ENCODE measurements at regions not wholly inside any gene's neighbourhood (a gene's known extent, or its start where the extent isn't known, plus 50 kb on each side); places are given as distances from the start of the nearest gene placed in this dataset.

DNA sequence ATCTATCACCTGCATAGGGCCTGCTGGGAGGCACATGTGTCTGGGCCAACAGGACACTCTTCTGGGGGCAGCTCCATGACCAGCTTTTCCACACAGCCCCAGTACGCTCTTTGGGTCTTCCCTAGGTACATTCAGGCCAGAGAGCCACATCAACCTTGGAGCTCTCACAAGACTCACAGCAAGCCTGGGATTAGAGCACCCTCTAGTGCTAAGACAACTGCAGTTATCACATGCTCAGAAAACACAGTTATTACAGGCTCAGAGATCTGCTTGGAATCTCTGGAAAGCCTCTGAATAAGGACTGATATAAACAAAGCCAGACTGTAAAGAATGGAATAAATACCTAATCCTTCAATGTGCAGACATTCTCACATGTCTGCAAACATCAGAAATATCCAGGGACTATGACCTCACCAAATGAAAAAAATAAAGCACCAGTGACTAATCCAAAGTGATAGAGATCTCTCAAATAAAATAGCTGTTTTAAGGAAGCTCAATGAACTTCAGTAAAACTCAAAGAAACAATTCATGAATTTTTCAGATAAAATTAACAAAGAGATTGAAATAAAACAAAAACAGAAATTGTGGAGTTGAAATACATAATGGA is 563.9 kb upstream of the NR5A2 start:
- H3K4ac ChIP-seq (ENCODE audit: low read depth, low read length) = no peak overlapping the region
- no peak overlapping the region for H3K14ac ChIP-seq (ENCODE audit: low read length)
- H4K12ac ChIP-seq (ENCODE audit: low read depth, low read length) = no peak overlapping the region
- H2AK5ac ChIP-seq (ENCODE audit: low read length) = no peak overlapping the region
- no peak overlapping the region for H2AFZ ChIP-seq (ENCODE audit: insufficient read depth, low read length, poor library complexity)
- no peak overlapping the region for H3K4me3 ChIP-seq (ENCODE audit: low read depth, low read length)
- H3K18ac ChIP-seq (ENCODE audit: low read length) = no peak overlapping the region
- peaks cover 2% of the 10 kb centered on the region for H3K9me3 ChIP-seq (ENCODE audit: insufficient read depth, low read depth, low read length)
- H3K4me2 ChIP-seq (ENCODE audit: low read length) = no peak overlapping the region
- no peak overlapping the region for H3K9ac ChIP-seq (ENCODE audit: low read length)
- H3K36me3 ChIP-seq (ENCODE audit: control insufficient read depth in 1 of 2, insufficient read depth in 2 of 2, low read length in 2 of 2) = no peaks in the 10 kb centered on the region
- H2BK12ac ChIP-seq (ENCODE audit: low read length) = no peak overlapping the region
- H2BK5ac ChIP-seq (ENCODE audit: low read depth, low read length, poor library complexity) = no peak overlapping the region
- H3K79me1 ChIP-seq (ENCODE audit: low read length) = no peaks in the 10 kb centered on the region
- no peak overlapping the region for H4K8ac ChIP-seq (ENCODE audit: low read depth, low read length)
- H2BK120ac ChIP-seq (ENCODE audit: insufficient read depth, low read length, poor library complexity) = no peak overlapping the region
- H4K91ac ChIP-seq (ENCODE audit: low read depth, low read length) = no peak overlapping the region
- no peak overlapping the region for H3K23ac ChIP-seq (ENCODE audit: low read length)
- no peaks in the 10 kb centered on the region for H3K4me1 ChIP-seq (ENCODE audit: control insufficient read depth in 1 of 2, insufficient read depth in 2 of 2, low read length in 2 of 2)
- no peaks in the 10 kb centered on the region for H3K79me2 ChIP-seq (ENCODE audit: control insufficient read depth, insufficient read depth, low read length, poor library complexity)
- DNase-seq = peak; percentile 42 to 72
- WGBS (ENCODE audit: extremely low coverage, insufficient coverage, insufficient read length) = no CpG with 5 or more reads among the region's 1 CpG
- H3K27ac ChIP-seq (ENCODE audit: low read depth, low read length) = no peak overlapping the region
- H3K27me3 ChIP-seq (ENCODE audit: insufficient read depth, low read length) = no peaks in the 10 kb centered on the region

DNA sequence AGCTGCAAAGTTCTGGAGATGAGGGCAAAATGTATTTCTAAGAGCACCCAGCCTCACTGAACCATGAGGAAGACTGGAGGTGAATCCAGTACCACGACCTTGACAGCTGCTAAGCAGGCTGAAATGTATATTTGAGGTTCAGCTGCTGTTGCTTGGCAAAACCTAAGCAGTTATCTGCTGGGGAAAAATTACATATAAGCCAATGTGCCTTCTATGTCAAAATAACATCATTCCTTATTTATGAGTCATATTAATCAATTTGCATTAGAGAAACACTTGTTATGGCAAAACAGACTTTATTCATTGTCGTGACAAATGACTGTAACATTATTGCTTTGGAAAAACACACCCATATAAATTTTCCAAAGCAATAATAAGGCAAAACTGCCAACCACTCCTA is 560.5 kb upstream of the NR5A2 start:
- no peak for DNase-seq
- Histone ChIP-seq H3K14ac (ENCODE audit: low read length) (no peak overlapping the region), H3K27me3 (ENCODE audit: insufficient read depth, low read length) (no peaks in the 10 kb centered on the region), H3K79me2 (ENCODE audit: control insufficient read depth, insufficient read depth, low read length, poor library complexity) (no peaks in the 10 kb centered on the region), H3K4me3 (ENCODE audit: low read depth, low read length) (no peak overlapping the region), H2BK12ac (ENCODE audit: low read length) (no peak overlapping the region), H3K27ac (ENCODE audit: low read depth, low read length) (no peak overlapping the region), H3K18ac (ENCODE audit: low read length) (no peak overlapping the region), H3K9me3 (ENCODE audit: insufficient read depth, low read depth, low read length) (peaks cover 2% of the 10 kb centered on the region), H2AFZ (ENCODE audit: insufficient read depth, low read length, poor library complexity) (no peak overlapping the region), H3K36me3 (ENCODE audit: control insufficient read depth in 1 of 2, insufficient read depth in 2 of 2, low read length in 2 of 2) (no peaks in the 10 kb centered on the region), H3K4me1 (ENCODE audit: control insufficient read depth in 1 of 2, insufficient read depth in 2 of 2, low read length in 2 of 2) (no peaks in the 10 kb centered on the region), H2AK5ac (ENCODE audit: low read length) (no peak overlapping the region), H3K23ac (ENCODE audit: low read length) (no peak overlapping the region), H3K4me2 (ENCODE audit: low read length) (no peak overlapping the region), H2BK5ac (ENCODE audit: low read depth, low read length, poor library complexity) (no peak overlapping the region), H3K9ac (ENCODE audit: low read length) (no peak overlapping the region), H4K91ac (ENCODE audit: low read depth, low read length) (no peak overlapping the region), H4K12ac (ENCODE audit: low read depth, low read length) (no peak overlapping the region), H3K4ac (ENCODE audit: low read depth, low read length) (no peak overlapping the region), H4K8ac (ENCODE audit: low read depth, low read length) (no peak overlapping the region), H2BK120ac (ENCODE audit: insufficient read depth, low read length, poor library complexity) (no peak overlapping the region), H3K79me1 (ENCODE audit: low read length) (no peaks in the 10 kb centered on the region)
- no CpG with 5 or more reads among the region's 2 CpGs for WGBS (ENCODE audit: extremely low coverage, insufficient coverage, insufficient read length)

DNA sequence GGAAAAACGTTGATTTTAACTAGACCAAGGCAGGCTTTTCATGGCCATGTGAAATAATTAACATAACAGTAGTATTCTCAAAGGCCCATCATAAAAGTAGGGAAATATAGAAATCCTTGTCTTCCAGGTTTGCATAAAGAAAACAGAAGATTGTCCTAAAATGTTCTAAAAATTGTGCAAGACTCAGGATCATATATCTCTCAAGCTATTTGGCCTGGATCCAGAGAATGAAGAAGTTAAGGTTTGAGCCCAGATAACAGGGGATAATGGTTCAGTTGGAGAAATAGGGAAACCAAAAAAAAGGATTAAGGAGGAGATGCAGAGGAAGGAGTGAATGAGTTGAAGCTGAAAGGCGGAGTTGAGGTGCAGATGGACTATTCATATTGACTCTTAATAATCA is 555.5 kb upstream of the NR5A2 start:
- DNase-seq = no peak
- no peak overlapping the region for H3K4me2 ChIP-seq (ENCODE audit: low read length)
- H2AFZ ChIP-seq (ENCODE audit: insufficient read depth, low read length, poor library complexity) = no peak overlapping the region
- no peak overlapping the region for H3K4ac ChIP-seq (ENCODE audit: low read depth, low read length)
- H3K14ac ChIP-seq (ENCODE audit: low read length) = no peak overlapping the region
- no peak overlapping the region for H2BK5ac ChIP-seq (ENCODE audit: low read depth, low read length, poor library complexity)
- H3K36me3 ChIP-seq (ENCODE audit: control insufficient read depth in 1 of 2, insufficient read depth in 2 of 2, low read length in 2 of 2) = no peaks in the 10 kb centered on the region
- no peaks in the 10 kb centered on the region for H3K79me1 ChIP-seq (ENCODE audit: low read length)
- H3K4me3 ChIP-seq (ENCODE audit: low read depth, low read length) = no peak overlapping the region
- no peaks in the 10 kb centered on the region for H3K9me3 ChIP-seq (ENCODE audit: insufficient read depth, low read depth, low read length)
- no peak overlapping the region for H4K8ac ChIP-seq (ENCODE audit: low read depth, low read length)
- H3K23ac ChIP-seq (ENCODE audit: low read length) = no peak overlapping the region
- no peaks in the 10 kb centered on the region for H3K4me1 ChIP-seq (ENCODE audit: control insufficient read depth in 1 of 2, insufficient read depth in 2 of 2, low read length in 2 of 2)
- H2AK5ac ChIP-seq (ENCODE audit: low read length) = no peak overlapping the region
- H2BK120ac ChIP-seq (ENCODE audit: insufficient read depth, low read length, poor library complexity) = no peak overlapping the region
- H3K18ac ChIP-seq (ENCODE audit: low read length) = no peak overlapping the region
- H3K9ac ChIP-seq (ENCODE audit: low read length) = no peak overlapping the region
- H4K91ac ChIP-seq (ENCODE audit: low read depth, low read length) = no peak overlapping the region
- H3K27ac ChIP-seq (ENCODE audit: low read depth, low read length) = no peak overlapping the region
- H3K27me3 ChIP-seq (ENCODE audit: insufficient read depth, low read length) = no peaks in the 10 kb centered on the region
- no peak overlapping the region for H4K12ac ChIP-seq (ENCODE audit: low read depth, low read length)
- H2BK12ac ChIP-seq (ENCODE audit: low read length) = no peak overlapping the region
- no CpG with 5 or more reads among the region's 2 CpGs for WGBS (ENCODE audit: extremely low coverage, insufficient coverage, insufficient read length)
- H3K79me2 ChIP-seq (ENCODE audit: control insufficient read depth, insufficient read depth, low read length, poor library complexity) = no peaks in the 10 kb centered on the region

DNA sequence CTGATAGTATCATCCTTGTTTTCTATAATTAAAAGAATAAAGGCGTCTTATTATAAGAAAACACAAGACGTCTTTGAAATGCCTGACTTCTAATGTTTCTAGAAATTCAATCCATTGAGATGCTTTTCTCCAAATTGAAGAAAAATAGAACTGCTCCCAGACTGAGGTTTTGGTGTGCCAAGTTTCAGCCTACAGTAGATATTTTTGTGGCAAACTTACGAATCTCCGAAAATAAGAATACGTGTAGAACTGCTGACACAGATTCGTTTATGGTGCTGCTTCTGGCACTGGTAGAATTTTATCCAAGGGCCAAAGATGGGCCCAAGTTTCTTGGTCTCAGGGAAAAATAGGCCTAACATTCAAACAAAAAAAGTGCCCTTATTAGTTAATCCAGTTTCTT is 554.5 kb upstream of the NR5A2 start:
- Histone ChIP-seq H3K27me3 (ENCODE audit: insufficient read depth, low read length) (no peaks in the 10 kb centered on the region), H3K4me1 (ENCODE audit: control insufficient read depth in 1 of 2, insufficient read depth in 2 of 2, low read length in 2 of 2) (no peaks in the 10 kb centered on the region), H3K4me3 (ENCODE audit: low read depth, low read length) (no peak overlapping the region), H3K27ac (ENCODE audit: low read depth, low read length) (no peak overlapping the region), H4K91ac (ENCODE audit: low read depth, low read length) (no peak overlapping the region), H2BK5ac (ENCODE audit: low read depth, low read length, poor library complexity) (no peak overlapping the region), H3K23ac (ENCODE audit: low read length) (no peak overlapping the region), H2BK12ac (ENCODE audit: low read length) (no peak overlapping the region), H3K79me2 (ENCODE audit: control insufficient read depth, insufficient read depth, low read length, poor library complexity) (no peaks in the 10 kb centered on the region), H2AK5ac (ENCODE audit: low read length) (no peak overlapping the region), H3K4me2 (ENCODE audit: low read length) (no peak overlapping the region), H3K14ac (ENCODE audit: low read length) (no peak overlapping the region), H2BK120ac (ENCODE audit: insufficient read depth, low read length, poor library complexity) (no peak overlapping the region), H2AFZ (ENCODE audit: insufficient read depth, low read length, poor library complexity) (no peak overlapping the region), H3K9me3 (ENCODE audit: insufficient read depth, low read depth, low read length) (no peaks in the 10 kb centered on the region), H4K8ac (ENCODE audit: low read depth, low read length) (no peak overlapping the region), H3K9ac (ENCODE audit: low read length) (no peak overlapping the region), H3K79me1 (ENCODE audit: low read length) (no peaks in the 10 kb centered on the region), H3K36me3 (ENCODE audit: control insufficient read depth in 1 of 2, insufficient read depth in 2 of 2, low read length in 2 of 2) (no peaks in the 10 kb centered on the region), H3K4ac (ENCODE audit: low read depth, low read length) (no peak overlapping the region), H4K12ac (ENCODE audit: low read depth, low read length) (no peak overlapping the region), H3K18ac (ENCODE audit: low read length) (no peak overlapping the region)
- WGBS (ENCODE audit: extremely low coverage, insufficient coverage, insufficient read length) = no CpG with 5 or more reads among the region's 6 CpGs
- no peak for DNase-seq

All from trophoblast cell (in vitro differentiated cells and primary cell).